CD4-positive, alpha-beta T cell (primary cell): ENCODE measurements at regions not wholly inside any gene's neighbourhood (a gene's known extent, or its start where the extent isn't known, plus 50 kb on each side); places are given as distances from the start of the nearest gene placed in this dataset.

Experiments used
- ATAC-seq: fragments of 200-7000 bp; cut with Tn5 transposase; one replicate; pipeline ENCODE4 v1.10.0; 2022; ENCODE audit warnings: mild to moderate bottlenecking; ENCODE audit not compliant: poor library complexity
- CTCF ChIA-PET: fragments of 350-600 bp; sonication (Branson Sonifier 250); formaldehyde crosslinking; loops from one replicate; lab custom pipeline; 2021; ENCODE audit warnings: antibody characterized with exemption, inconsistent platforms; lab: Charles Lee
- POLR2A ChIA-PET: fragments of 350-600 bp; sonication (Branson Sonifier 250); formaldehyde crosslinking; loops from one replicate; lab custom pipeline; 2021; ENCODE audit warnings: antibody characterized with exemption, inconsistent platforms; lab: Charles Lee
- DNase-seq, 14 experiments: peaks; one replicate each; pipeline ENCODE4 v3.0.0-alpha.2; 2013 to 2020; ENCODE audit warnings: mixed read lengths in 2 of 14
- H3K27ac ChIP-seq, 2 donors: one replicate each; pipeline versions ENCODE4 v1.5.1 to v1.7.0; 2013; ENCODE audit warnings: low read length in 2 of 2, low read depth in 1 of 2, mild to moderate bottlenecking in 1 of 2
- H3K27me3 ChIP-seq, 2 experiments: 1 replicate in 1 of 2; 2 replicates in 1 of 2; pipeline versions ENCODE4 v1.6.1 to v1.7.0; 2013; ENCODE audit warnings: low read length in 2 of 2, control low read depth in 1 of 2, mild to moderate bottlenecking in 1 of 2, moderate library complexity in 1 of 2; ENCODE audit not compliant: insufficient read depth in 2 of 2, control insufficient read depth in 1 of 2
- H3K36me3 ChIP-seq: one replicate; pipeline ENCODE4 v1.6.1; 2013; ENCODE audit warnings: low read length, control low read depth; ENCODE audit not compliant: insufficient read depth
- H3K4me1 ChIP-seq: one replicate; pipeline ENCODE4 v1.6.1; 2013; ENCODE audit warnings: low read length, control low read depth; ENCODE audit not compliant: insufficient read depth
- H3K4me3 ChIP-seq: one replicate; pipeline ENCODE4 v1.5.1; 2013; ENCODE audit warnings: mild to moderate bottlenecking, low read length, moderate library complexity
- H3K9me3 ChIP-seq, 2 experiments: 1 replicate in 1 of 2; 2 replicates in 1 of 2; pipeline versions ENCODE4 v1.6.1 to v1.7.0; 2013; ENCODE audit warnings: low read length in 2 of 2, mild to moderate bottlenecking in 2 of 2, control low read depth in 1 of 2, moderate library complexity in 1 of 2; ENCODE audit not compliant: control insufficient read depth in 1 of 2, insufficient read depth in 1 of 2
- H3K27ac Mint-ChIP-seq: one replicate; pipeline ENCODE4 v1.8.0; 2020; ENCODE audit warnings: mixed read lengths
- H3K27me3 Mint-ChIP-seq: one replicate; pipeline ENCODE4 v1.8.0; 2021; ENCODE audit warnings: mixed read lengths
- H3K36me3 Mint-ChIP-seq: one replicate; pipeline ENCODE4 v1.8.0; 2021; ENCODE audit warnings: low read depth, mixed read lengths
- H3K4me1 Mint-ChIP-seq: one replicate; pipeline ENCODE4 v1.8.0; 2021; ENCODE audit warnings: low read depth, mixed read lengths
- H3K4me3 Mint-ChIP-seq: one replicate; pipeline ENCODE4 v1.8.0; 2020; ENCODE audit warnings: mild to moderate bottlenecking, mixed read lengths
- H3K9me3 Mint-ChIP-seq: one replicate; pipeline ENCODE4 v1.8.0; 2020; ENCODE audit warnings: mixed read lengths
- intact Hi-C, 2 experiments: fragments of 100-400 bp; cut with DNase I in 1 of 2; cut with micrococcal nuclease in 1 of 2; formaldehyde crosslinking; loops; one replicate each; pipeline versions ENCODE4 v1.15.1 to v1.9.0; 2023 to 2025; cut with DNase I, micrococcal nuclease
- TF ChIP-seq, protein P1 (sequence below): fragments of 200-600 bp; IDR thresholded peaks from one replicate; pipeline ENCODE4 v1.8.0; 2022; ENCODE audit warnings: antibody characterized with exemption, mild to moderate bottlenecking

DNA sequence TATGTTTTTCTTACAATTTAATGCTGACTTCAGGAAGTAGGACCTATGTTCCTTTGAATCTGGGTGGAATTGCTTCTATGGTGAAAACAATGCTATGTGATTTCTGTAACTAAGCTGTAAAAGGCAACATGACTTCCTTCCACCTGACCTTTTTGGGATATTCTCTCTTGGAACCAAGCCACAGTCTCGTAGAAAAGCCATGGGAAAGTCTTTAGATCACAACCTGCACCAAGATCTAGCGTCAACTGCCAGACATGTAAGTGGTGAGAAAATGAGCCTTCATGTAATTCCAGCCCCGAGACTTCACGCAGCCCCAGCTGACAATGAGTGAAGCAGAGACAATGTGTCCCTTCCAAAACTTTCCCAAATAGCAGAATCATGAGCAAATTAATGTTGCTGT is 297.0 kb upstream of the DCAF8L1 start:
- H3K36me3 ChIP-seq, result no peaks in the 10 kb centered on the region
- H3K27ac ChIP-seq, result no peak overlapping the region
- H3K4me3 Mint-ChIP-seq, result no peak overlapping the region
- H3K36me3 Mint-ChIP-seq, result no peaks in the 10 kb centered on the region
- no peaks in the 10 kb centered on the region for H3K27me3 ChIP-seq
- H3K27ac Mint-ChIP-seq, result no peak overlapping the region
- no peaks in the 10 kb centered on the region for H3K27me3 Mint-ChIP-seq
- no peaks in the 10 kb centered on the region for H3K9me3 ChIP-seq
- no peak for DNase-seq
- no peaks in the 10 kb centered on the region for H3K4me1 Mint-ChIP-seq
- no peaks in the 10 kb centered on the region for H3K4me1 ChIP-seq
- peaks cover 3% of the 10 kb centered on the region for H3K9me3 Mint-ChIP-seq
- H3K4me3 ChIP-seq, result no peak overlapping the region
- CTCF ChIA-PET, result no interaction called here
- POLR2A ChIA-PET, result no interaction called here
- intact Hi-C loops, result no loop called here
- no peak for ATAC-seq
- TF ChIP-seq, protein P1, sequence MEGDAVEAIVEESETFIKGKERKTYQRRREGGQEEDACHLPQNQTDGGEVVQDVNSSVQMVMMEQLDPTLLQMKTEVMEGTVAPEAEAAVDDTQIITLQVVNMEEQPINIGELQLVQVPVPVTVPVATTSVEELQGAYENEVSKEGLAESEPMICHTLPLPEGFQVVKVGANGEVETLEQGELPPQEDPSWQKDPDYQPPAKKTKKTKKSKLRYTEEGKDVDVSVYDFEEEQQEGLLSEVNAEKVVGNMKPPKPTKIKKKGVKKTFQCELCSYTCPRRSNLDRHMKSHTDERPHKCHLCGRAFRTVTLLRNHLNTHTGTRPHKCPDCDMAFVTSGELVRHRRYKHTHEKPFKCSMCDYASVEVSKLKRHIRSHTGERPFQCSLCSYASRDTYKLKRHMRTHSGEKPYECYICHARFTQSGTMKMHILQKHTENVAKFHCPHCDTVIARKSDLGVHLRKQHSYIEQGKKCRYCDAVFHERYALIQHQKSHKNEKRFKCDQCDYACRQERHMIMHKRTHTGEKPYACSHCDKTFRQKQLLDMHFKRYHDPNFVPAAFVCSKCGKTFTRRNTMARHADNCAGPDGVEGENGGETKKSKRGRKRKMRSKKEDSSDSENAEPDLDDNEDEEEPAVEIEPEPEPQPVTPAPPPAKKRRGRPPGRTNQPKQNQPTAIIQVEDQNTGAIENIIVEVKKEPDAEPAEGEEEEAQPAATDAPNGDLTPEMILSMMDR, result no peak

DNA sequence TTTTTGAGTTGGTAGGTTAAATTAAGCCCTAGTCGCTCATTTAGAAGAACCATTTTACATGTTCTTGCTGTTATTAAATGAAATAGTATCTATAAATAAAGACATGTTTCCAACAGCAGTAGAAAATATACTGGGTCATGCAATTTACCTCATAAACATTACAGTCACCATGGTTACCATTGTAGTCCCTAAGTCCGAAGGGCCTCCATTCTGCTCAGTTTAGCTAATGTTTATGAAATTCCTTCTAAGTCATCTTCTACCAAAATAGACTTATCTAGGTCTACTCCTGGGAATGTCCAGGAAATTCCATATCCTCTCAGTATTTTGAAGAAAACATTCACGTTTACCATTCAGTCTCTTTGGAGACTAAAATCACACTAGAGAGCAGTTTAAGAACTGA is 292.5 kb upstream of the DCAF8L1 start:
- H3K4me1 ChIP-seq, result no peaks in the 10 kb centered on the region
- Mint-ChIP-seq H3K27me3 (no peaks in the 10 kb centered on the region), H3K4me3 (no peak overlapping the region), H3K27ac (no peak overlapping the region), H3K9me3 (no peaks in the 10 kb centered on the region), H3K36me3 (no peaks in the 10 kb centered on the region), H3K4me1 (no peaks in the 10 kb centered on the region)
- H3K4me3 ChIP-seq, result no peak overlapping the region
- intact Hi-C loops, result no loop called here
- no peaks in the 10 kb centered on the region for H3K36me3 ChIP-seq
- no peaks in the 10 kb centered on the region for H3K27me3 ChIP-seq
- H3K9me3 ChIP-seq, result no peaks in the 10 kb centered on the region
- DNase-seq, result no peak
- TF ChIP-seq, protein P1, result no peak
- ChIA-PET POLR2A (no interaction called here), CTCF (no interaction called here)
- no peak overlapping the region for H3K27ac ChIP-seq
- ATAC-seq, result no peak

DNA sequence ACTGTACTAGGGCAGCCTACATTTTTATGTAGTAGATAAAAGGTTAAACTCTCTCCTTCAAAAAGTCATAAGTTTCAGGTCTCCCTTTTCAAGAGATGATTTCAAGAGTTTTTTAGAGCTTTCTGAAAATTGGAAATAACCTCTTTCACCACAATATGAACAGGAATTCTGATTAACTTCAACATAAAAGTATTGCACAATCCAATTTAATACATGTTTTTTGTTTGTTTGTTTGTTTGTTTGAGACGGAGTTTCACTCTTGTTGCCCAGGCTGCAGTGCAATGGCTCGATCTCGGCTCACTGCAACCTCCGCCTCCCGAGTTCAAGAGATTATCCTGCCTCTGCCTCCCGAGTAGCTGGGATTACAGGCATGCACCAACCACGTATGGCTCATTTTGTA is 265.4 kb upstream of the DCAF8L1 start:
- DNase-seq, result no peak
- POLR2A ChIA-PET, result no interaction called here
- H3K27me3 Mint-ChIP-seq, result no peaks in the 10 kb centered on the region
- Histone ChIP-seq H3K27ac (no peak overlapping the region), H3K27me3 (no peaks in the 10 kb centered on the region), H3K9me3 (no peaks in the 10 kb centered on the region), H3K4me1 (no peaks in the 10 kb centered on the region), H3K4me3 (no peak overlapping the region), H3K36me3 (no peaks in the 10 kb centered on the region)
- H3K9me3 Mint-ChIP-seq, result peaks cover 5% of the 10 kb centered on the region
- intact Hi-C loops, result no loop called here
- no peak overlapping the region for H3K27ac Mint-ChIP-seq
- no peaks in the 10 kb centered on the region for H3K36me3 Mint-ChIP-seq
- no peak overlapping the region for H3K4me3 Mint-ChIP-seq
- ATAC-seq, result no peak
- TF ChIP-seq, protein P1, result no peak
- H3K4me1 Mint-ChIP-seq, result no peaks in the 10 kb centered on the region
- CTCF ChIA-PET, result no interaction called here
